Lung (tissue), 11 donors: ENCODE measurements at regions not wholly inside any gene's neighbourhood (a gene's known extent, or its start where the extent isn't known, plus 50 kb on each side); places are given as distances from the start of the nearest gene placed in this dataset.

Source experiments
- ATAC-seq: fragments of 200-7000 bp; cut with Tn5 transposase; one replicate; pipeline ENCODE4 v1.9.1; 2020; ENCODE audit warnings: moderate number of reproducible peaks; ENCODE audit not compliant: insufficient read depth, low FRiP score
- DNase-seq, 3 donors: peaks; one replicate each; pipeline ENCODE4 v3.0.0-alpha.2; 2013 to 2017
- H3K27ac ChIP-seq, 2 donors: one replicate each; pipeline ENCODE4 v1.5.1; 2013; ENCODE audit warnings: mild to moderate bottlenecking in 2 of 2, moderate library complexity in 2 of 2, control low read depth in 1 of 2, inconsistent platforms in 1 of 2, low read depth in 1 of 2, low read length in 1 of 2
- H3K27me3 ChIP-seq, 3 donors: one replicate each; pipeline ENCODE4 v1.5.1; 2013; ENCODE audit warnings: low read length in 2 of 3; ENCODE audit not compliant: control insufficient read depth in 3 of 3, insufficient read depth in 3 of 3
- H3K36me3 ChIP-seq, 4 donors: one replicate each; pipeline ENCODE4 v1.5.1; 2013; ENCODE audit warnings: low read length in 4 of 4, mild to moderate bottlenecking in 1 of 4, moderate library complexity in 1 of 4; ENCODE audit not compliant: control insufficient read depth in 4 of 4, insufficient read depth in 4 of 4
- H3K4me1 ChIP-seq, 5 donors: one replicate each; pipeline ENCODE4 v1.5.1; 2013; ENCODE audit warnings: low read length in 5 of 5, mild to moderate bottlenecking in 2 of 5, moderate library complexity in 1 of 5; ENCODE audit not compliant: control insufficient read depth in 5 of 5, insufficient read depth in 5 of 5
- H3K4me3 ChIP-seq: one replicate; pipeline ENCODE4 v1.5.1; 2013; ENCODE audit warnings: mild to moderate bottlenecking, control low read depth, moderate library complexity
- H3K9ac ChIP-seq, 2 donors: one replicate each; pipeline ENCODE4 v1.5.1; 2013; ENCODE audit warnings: low read length in 2 of 2, control low read depth in 1 of 2; ENCODE audit not compliant: insufficient read depth in 1 of 2
- H3K9me3 ChIP-seq, 4 donors: one replicate each; pipeline ENCODE4 v1.5.1; 2013; ENCODE audit warnings: low read length in 3 of 4, mild to moderate bottlenecking in 1 of 4, moderate library complexity in 1 of 4; ENCODE audit not compliant: control insufficient read depth in 4 of 4, insufficient read depth in 3 of 4
- CTCF ChIP-seq: IDR thresholded peaks from 2 replicates; pipeline ENCODE4 v1.5.1; 2012; ENCODE audit warnings: mild to moderate bottlenecking; ENCODE audit errors: control extremely low read depth, extremely low read depth
- WGBS, 2 donors: extraction: QIAGEN DNeasy Blood & Tissue Kit; methylation state at CpG; one replicate each; pipeline ENCODE4 v1.1.7; 2013; 5-methylcytosine and 5-hydroxymethylcytosine counted together
- donor health status: control.
- donor health status: control.
- donor health status: Bipolar disorder and iron deficiency.
- donor health status: healthy.
- donor health status: DM: yes; HTN: yes; CAD: no.

GRCh38 chr7:69450456-69450855 lies 147.8 kb upstream of the AUTS2 start:
- H3K27ac ChIP-seq = no peak overlapping the region
- WGBS, 2 donors = 89 to 94% methylated on average over 5 of the region's 5 CpGs
- no peak for DNase-seq

DNA sequence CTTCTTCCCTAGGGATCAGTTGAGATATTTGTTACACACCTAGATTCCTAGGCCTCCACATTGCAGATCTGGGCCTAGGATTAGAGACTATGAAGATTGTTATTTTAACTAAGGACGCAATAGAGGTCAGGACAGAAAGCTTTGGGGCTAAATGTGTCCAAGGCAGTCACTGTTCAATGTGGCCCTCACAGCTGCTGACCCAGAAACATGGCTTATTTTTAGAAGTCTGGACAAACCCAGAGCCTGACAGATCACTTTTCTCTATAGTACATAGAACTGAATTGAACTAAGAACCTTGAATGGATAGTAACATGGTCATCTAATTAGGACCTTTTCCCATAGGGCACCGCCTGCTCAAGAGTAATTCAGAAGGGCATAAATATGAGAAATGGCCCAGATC lies 146.6 kb upstream of the AUTS2 start:
- Histone ChIP-seq H3K9ac (no peak overlapping the region), H3K36me3 (no peaks in the 10 kb centered on the region), H3K4me3 (no peak overlapping the region), H3K27ac (no peak overlapping the region), H3K9me3 (no peaks in the 10 kb centered on the region), H3K27me3 (no peaks in the 10 kb centered on the region), H3K4me1 (no peaks in the 10 kb centered on the region)
- no peak for TF ChIP-seq CTCF
- DNase-seq = no peak
- WGBS, 2 donors = 94 to 95% methylated on average over 2 of the region's 2 CpGs
- ATAC-seq = no peak

More at GRCh38 chr7:69450456-69450855, 147.8 kb upstream of the AUTS2 start:
- Histone ChIP-seq H3K27me3 (no peaks in the 10 kb centered on the region), H3K4me3 (no peak overlapping the region), H3K36me3 (no peaks in the 10 kb centered on the region), H3K9ac (no peak overlapping the region), H3K4me1 (no peaks in the 10 kb centered on the region), H3K9me3 (no peaks in the 10 kb centered on the region)
- no peak for ATAC-seq
- TF ChIP-seq CTCF = no peak

DNA sequence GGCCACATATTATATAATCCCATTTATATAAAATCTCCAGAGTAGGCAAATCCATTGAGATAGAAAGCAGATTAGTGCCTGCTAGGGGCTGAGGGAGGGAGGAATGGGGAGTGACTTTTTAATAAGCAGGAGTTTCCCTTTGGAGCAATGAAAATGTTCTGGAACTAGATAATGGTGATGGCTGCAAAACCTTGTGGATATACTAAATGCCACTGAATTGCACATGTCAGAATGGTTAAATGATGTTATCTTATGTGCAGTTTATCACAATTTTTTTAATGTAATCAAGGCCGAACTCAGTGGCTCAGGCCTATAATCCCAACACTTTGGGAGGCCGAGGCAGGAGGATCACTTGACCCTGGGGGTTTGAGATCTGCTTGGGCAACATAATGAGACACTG lies 145.5 kb upstream of the AUTS2 start:
- DNase-seq (no peak), ATAC-seq (no peak)
- Histone ChIP-seq H3K27me3 (no peaks in the 10 kb centered on the region), H3K4me3 (no peak overlapping the region), H3K9ac (no peak overlapping the region), H3K4me1 (peaks cover 0 to 5% (median 0%) of the 10 kb centered on the region in 5 donors), H3K27ac (no peak overlapping the region), H3K36me3 (no peaks in the 10 kb centered on the region), H3K9me3 (no peaks in the 10 kb centered on the region)
- 93% methylated on average over 2 of the region's 2 CpGs for WGBS, 2 donors
- no peak for TF ChIP-seq CTCF
